ENCODE measurements at regions not wholly inside any gene's neighbourhood (a gene's known extent, or its start where the extent isn't known, plus 50 kb on each side); places are given as distances from the start of the nearest gene placed in this dataset.

GRCh38 chr4:38567457-38567856 lies 96.5 kb upstream of the KLF3 start:
- no peak for DNase-seq

DNA sequence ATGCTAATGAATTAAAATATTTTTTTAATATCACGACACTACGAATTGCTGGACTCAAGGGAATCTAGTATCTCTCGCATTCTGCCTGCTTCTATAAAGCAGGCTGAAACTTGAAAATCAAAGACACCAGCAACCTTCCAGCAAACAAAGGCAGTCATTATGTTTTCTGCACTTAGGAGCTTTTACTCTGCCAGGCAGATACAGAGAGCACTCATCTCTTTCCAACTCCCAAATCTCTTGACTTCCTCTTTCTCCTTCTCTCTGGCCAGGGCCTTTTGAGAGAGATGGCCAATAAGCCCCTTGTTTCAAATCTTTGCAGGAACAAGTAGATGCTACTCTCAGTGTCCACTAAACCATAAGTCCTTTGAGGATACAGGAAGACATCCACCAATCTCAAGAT lies 95.2 kb upstream of the KLF3 start:
- DNase-seq: no peak

GRCh38 chr4:38570647-38571276 lies 93.2 kb upstream of the KLF3 start:
- no peak for DNase-seq

GRCh38 chr4:38572793-38573192 lies 91.2 kb upstream of the KLF3 start:
- no peak for DNase-seq

DNA sequence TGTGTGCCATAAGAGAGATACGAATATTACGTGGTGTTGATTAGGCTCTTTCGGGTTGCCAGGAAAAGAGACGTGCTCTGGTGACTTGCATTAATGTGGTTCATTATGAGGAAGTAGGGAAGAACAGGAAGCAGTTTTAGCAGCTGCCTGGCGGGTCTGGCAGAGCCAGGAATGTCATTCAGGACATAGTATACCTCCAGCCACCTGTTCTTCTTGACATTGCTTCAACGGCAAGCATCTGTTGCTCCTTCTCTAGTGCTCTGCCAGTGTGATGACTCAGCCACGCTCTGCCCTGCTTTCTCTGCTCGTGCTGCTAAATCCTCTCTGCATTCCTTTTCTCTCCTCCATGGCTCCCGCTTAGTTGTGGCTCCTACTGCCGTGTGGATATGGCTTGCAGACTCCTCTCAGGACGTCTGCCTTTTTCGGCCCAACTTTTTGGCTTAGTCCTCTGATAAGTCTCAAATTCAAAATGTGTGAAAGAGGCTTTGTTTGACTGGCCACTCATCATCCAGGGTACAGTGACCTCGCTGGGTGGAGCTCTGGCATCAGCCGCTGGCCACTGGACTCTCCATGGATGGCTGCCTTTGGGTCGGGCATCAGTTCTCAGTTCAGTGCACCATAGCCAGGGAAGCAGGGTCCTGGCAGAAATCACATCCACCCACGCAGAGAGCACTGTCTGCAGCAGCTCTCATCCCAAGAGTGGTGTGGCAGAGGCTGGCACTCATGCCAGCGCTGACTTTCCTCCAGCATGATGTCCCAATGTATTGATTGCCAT lies 89.3 kb upstream of the KLF3 start:
- peak; percentile 89 for DNase-seq

- no peak for DNase-seq
Measured at GRCh38 chr4:38576767-38577166, 87.2 kb upstream of the KLF3 start.

DNA sequence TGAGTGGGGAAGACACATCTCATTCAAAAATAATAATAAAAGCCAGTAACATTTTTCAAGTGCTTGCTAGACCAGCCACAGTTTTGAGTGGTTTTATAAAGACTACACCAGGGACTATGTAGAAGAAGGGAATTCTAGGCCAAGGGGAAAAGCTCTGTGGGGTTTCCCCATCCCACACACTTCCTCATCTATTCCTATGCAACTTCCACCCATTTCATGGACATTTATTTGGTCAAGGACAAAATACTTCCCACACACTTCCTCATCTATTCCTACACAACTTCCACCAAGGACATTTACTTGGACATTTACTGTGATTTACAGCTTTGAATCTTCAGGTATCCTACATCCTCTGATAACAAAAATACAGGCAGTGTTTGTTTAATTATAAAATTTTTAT lies 86.5 kb upstream of the KLF3 start:
- no peak for DNase-seq

- no peak for DNase-seq
Measured at GRCh38 chr4:38581426-38582106, 82.4 kb upstream of the KLF3 start.

DNA sequence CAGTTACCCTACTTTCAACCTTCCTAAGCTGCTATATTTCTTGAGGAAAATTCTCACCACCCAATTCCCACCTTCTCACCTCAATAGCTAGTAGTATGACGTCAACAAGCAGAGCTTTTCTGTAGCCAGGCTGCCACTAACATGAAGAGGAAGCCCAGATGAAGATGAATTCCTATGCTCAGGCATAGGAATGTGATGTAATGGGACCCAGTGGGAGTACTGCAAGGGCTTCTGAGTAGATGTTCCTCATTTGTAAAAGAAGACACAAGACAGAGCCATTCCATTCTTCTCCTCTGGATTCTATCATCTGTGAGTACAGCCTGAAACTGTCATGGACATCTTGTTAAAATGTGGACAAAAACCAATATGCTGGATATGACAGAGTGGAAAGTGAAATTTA lies 81.6 kb upstream of the KLF3 start:
- DNase-seq: no peak

DNA sequence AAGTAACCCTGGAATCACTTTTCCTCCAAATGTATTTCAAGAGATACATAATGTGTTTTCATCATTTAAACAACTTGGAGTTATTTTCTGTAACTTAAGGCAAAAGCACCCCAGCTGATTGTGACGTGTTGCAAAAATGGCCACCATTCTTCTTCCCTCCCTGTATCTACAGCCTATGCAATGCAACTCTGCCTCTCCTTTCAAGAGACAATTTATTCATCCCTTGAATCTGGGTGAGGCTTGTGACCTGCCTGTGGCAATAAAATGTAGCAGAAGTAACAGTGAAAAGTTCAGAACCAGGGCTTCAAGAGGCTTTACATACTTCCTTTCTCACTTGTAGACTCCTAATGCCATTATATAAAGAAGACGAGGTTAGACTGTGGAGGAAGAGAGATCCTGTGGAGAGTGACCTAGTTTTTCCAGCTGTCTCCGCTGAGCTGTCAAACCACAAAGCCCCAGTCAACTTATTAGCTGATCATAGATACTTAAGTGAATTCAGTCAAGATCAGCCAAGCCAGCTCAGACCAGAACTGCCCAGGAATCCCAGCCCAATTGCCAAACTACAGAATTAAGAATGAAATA lies 81.0 kb upstream of the KLF3 start:
- DNase-seq: no peak

- no peak for DNase-seq
Measured at GRCh38 chr4:38585871-38586270, 78.1 kb upstream of the KLF3 start.

- DNase-seq: no peak
Measured at GRCh38 chr4:38587106-38587505, 76.9 kb upstream of the KLF3 start.

- DNase-seq: no peak
Measured at GRCh38 chr4:38590046-38590445, 74.0 kb upstream of the KLF3 start.

GRCh38 chr4:38591617-38592337 lies 72.2 kb upstream of the KLF3 start:
- no peak for DNase-seq

- DNase-seq: no peak
Measured at GRCh38 chr4:38598489-38598888, 65.5 kb upstream of the KLF3 start.

DNA sequence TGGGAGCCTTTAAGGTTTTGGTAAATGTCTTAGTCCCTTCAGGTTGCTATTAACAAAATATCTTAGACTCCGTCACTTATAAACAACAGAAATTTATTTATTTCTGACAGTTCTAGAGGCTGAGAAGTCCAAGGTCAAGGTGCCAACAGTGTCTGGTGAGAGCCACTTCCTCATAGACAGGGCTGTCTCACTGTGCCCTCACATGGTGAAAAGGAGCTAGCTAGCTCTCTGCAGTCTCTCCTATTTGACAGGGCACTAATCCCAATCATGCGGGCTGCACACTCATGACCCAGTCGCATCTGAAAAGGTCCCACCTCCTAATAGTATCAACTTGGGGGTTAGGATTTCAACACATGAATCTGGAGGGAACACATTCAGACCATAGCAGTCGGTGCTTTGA lies 63.4 kb upstream of the KLF3 start:
- DNase-seq: no peak

GRCh38 chr4:38601244-38601915 lies 62.6 kb upstream of the KLF3 start:
- DNase-seq: no peak

- DNase-seq: no peak
Measured at GRCh38 chr4:38601916-38602291, 62.1 kb upstream of the KLF3 start.

DNA sequence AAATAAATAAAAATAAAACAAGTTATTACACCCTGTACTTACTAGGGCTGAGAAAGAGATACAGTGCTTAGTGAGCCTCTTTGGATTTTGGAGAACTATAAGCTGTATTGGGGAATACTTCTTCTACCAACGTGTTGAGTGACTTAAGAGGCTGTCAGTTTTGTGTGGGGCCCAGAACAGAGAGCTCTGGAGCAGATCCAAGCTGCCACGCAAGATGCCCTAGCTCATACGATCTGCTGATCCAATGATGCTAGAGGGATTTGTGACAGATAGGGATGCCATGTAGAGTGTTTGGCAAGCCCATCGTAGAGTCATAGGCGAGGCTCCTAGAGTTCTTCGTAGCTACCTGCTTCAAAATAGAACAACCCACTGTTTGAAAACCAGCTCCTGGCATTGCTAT lies 60.3 kb upstream of the KLF3 start:
- DNase-seq: no peak

DNA sequence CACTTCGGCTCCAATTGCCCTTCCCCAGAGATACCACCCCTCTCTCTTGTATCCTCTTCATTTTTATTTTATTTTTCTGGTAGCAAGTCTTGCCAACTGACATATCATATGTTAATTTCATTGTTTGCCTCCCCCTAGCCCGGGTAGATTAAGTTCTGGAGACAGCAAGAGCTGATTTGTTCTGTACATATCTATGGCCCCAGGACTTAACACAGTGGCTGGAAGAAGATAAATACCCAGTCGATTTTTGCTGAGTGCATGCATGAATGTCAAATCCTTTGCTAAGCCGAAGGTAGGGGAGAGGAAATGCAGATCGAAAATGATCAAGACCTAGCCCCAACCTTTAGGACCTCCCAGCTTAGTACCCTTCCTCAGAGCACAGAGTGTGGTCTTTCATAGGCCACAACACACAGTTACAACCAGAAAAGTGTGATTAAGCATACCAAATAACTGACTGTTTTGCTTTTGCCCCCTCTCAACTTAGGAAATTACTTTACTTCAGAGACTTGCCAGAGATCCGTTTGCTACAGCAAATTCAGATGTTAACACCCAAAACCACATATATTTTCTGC lies 58.7 kb upstream of the KLF3 start:
- DNase-seq: no peak

DNA sequence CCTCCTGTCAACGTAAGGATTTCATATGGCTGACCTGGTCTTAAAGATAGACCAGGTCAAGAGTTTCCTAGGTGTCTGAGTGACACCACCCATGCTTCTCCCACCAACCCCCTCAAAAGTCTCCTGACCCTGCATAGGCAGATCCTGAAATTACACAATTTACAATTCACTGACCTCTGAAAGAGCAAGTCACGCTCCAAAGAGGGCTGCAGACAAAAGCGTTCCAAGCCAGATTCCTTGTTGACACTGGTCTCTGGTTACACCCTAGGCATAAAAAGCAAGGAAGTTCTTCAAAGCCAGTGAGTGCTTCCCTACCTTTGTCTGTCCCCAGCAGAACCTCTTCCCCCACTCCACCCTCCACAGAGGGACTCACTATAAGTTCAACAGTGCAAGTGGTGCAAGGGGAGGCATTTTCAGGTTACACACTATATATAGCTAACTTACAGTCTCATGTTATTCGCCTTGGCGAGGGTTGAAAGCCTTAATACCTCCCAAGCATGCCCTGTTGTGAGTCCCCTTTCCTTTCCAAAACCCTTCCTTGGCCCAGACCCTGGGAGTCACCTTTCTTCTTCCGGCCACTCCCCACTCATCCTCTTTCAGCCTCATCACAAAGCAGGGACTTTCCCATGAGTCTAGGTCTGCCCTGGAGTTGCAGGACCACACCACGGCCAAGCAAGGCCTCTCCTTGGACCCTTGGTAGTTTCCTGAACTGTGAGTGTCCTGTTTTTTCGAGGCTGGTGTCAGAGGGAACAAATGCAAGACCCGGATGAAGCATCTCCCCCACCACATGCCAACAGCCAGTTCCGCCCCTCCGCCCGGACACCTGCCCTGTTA lies 58.0 kb upstream of the KLF3 start:
- DNase-seq: no peak

DNA sequence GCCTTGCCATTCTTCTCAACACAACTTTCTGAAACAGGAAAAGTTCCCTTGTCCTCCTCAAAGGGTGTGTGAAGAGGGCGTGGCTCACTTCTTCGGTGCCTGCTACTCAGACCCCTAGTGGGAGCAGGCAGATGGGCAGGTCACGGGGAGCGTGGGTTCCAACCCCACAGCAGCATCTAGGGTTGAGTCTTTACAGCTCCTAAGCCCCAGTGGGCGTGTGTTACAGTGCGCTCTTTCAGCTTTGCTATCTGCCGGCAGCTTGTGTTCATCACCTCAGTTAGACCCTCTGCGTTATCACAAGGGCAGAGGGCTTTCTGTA lies 57.5 kb upstream of the KLF3 start:
- DNase-seq: no peak

Measured in NCI-H2171 treated with DMSO at 0.1 percent for 48 hours (cell line).